Testis (tissue), 2 donors: ENCODE measurements at regions not wholly inside any gene's neighbourhood (a gene's known extent, or its start where the extent isn't known, plus 50 kb on each side); places are given as distances from the start of the nearest gene placed in this dataset.
A peak's percentile ranks its signal among the peaks of the same experiment; 100 is the strongest.
"Not testable (repeated sequence)": the region's sequence is repeated elsewhere in the genome, so short reads cannot be mapped to it uniquely, and the experiment has no call there.

ENCODE experiments used
- DNase-seq: peaks from one replicate; pipeline ENCODE4 v3.0.0-alpha.2; 2019
- H3K27ac ChIP-seq, 2 donors: fragments of 200-600 bp; sonication (generic); one replicate each; pipeline ENCODE4 v1.5.1; 2019
- H3K27me3 ChIP-seq: fragments of 200-600 bp; sonication (generic); one replicate; pipeline ENCODE4 v1.5.1; 2019
- H3K36me3 ChIP-seq: fragments of 200-600 bp; sonication (generic); one replicate; pipeline ENCODE4 v1.5.1; 2017; ENCODE audit warnings: low read depth; ENCODE audit errors: missing control alignments
- H3K4me1 ChIP-seq: fragments of 200-600 bp; sonication (generic); one replicate; pipeline ENCODE4 v1.5.1; 2019
- H3K4me3 ChIP-seq, 2 donors: fragments of 200-600 bp; sonication (generic); one replicate each; pipeline ENCODE4 v1.5.1; 2017 to 2019
- H3K9me3 ChIP-seq: fragments of 200-600 bp; sonication (generic); one replicate; pipeline ENCODE4 v1.5.1; 2017
- CTCF ChIP-seq, 3 experiments: fragments of 450-650 bp in 2 of 3; fragments of 200-600 bp in 1 of 3; sonication (generic) in 1 of 3; IDR thresholded peaks; one replicate each; pipeline ENCODE4 v1.5.1; 2016 to 2019; ENCODE audit warnings: antibody characterized with exemption in 3 of 3, mild to moderate bottlenecking in 2 of 3, moderate library complexity in 1 of 3
- POLR2A ChIP-seq: fragments of 450-650 bp; IDR thresholded peaks from one replicate; pipeline ENCODE4 v1.6.1; 2017; ENCODE audit warnings: antibody characterized with exemption, mild to moderate bottlenecking, moderate library complexity
- WGBS, 2 donors: methylation state at CpG; one replicate each; pipeline ENCODE4 v1.1.5; 2018; 5-methylcytosine and 5-hydroxymethylcytosine counted together
- intact Hi-C: fragments of 100-400 bp; cut with DNase I; formaldehyde crosslinking; loops from one replicate; pipeline ENCODE4 v1.15.1; 2023; ENCODE audit warnings: low total_unique reads

DNA sequence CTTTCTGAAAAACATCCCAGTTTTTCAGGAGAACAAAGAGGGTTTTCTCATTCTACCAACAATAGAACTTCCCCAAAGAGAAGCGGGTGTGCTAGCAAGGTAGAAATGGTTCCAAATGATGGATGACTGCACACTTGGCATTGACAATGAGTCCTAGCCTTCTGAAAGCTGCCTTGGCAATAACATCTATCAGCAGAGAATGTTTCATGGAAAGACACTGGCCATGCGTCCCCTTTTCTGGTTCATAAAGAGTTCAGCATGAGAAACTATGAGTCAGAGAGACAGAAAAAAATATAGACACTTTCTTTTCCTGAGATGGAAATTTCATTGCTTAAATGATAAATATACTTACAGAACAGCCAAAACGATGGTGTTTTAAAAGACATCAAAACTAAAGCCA lies 236.9 kb upstream of the PRKX start:
- Histone ChIP-seq H3K36me3 (no peaks in the 10 kb centered on the region), H3K4me3 (no peak overlapping the region), H3K9me3 (no peaks in the 10 kb centered on the region), H3K27me3 (no peaks in the 10 kb centered on the region), H3K4me1 (no peaks in the 10 kb centered on the region), H3K27ac (no peak overlapping the region)
- DNase-seq, result no peak
- TF ChIP-seq CTCF (IDR thresholded peaks at IDR 0.05), result no peak
- TF ChIP-seq POLR2A, result no peak
- 87 to 88% methylated on average over 3 of the region's 3 CpGs for WGBS, 2 donors
- intact Hi-C loops, result no loop called here

- H3K4me1 ChIP-seq, result no peaks in the 10 kb centered on the region
- no peak for DNase-seq
- WGBS, 2 donors, result 76 to 78% methylated on average over 3 of the region's 3 CpGs
- no peak for TF ChIP-seq POLR2A
- no peak for TF ChIP-seq CTCF (IDR thresholded peaks at IDR 0.05)
- no peak overlapping the region for H3K27ac ChIP-seq
- H3K4me3 ChIP-seq, result no peak overlapping the region
- H3K36me3 ChIP-seq, result no peaks in the 10 kb centered on the region
- no peaks in the 10 kb centered on the region for H3K27me3 ChIP-seq
- intact Hi-C loops, result no loop called here
- H3K9me3 ChIP-seq, result no peaks in the 10 kb centered on the region
Measured at GRCh38 chrX:3943965-3944364, 230.5 kb upstream of the PRKX start.

- no peaks in the 10 kb centered on the region for H3K9me3 ChIP-seq
- no peak for TF ChIP-seq POLR2A
- TF ChIP-seq CTCF (IDR thresholded peaks at IDR 0.05), result peak in 1 of 3 experiments; percentile 8
- no peaks in the 10 kb centered on the region for H3K27me3 ChIP-seq
- no peaks in the 10 kb centered on the region for H3K36me3 ChIP-seq
- H3K27ac ChIP-seq, result no peak overlapping the region
- 23 to 25% methylated on average over 4 of the region's 4 CpGs for WGBS, 2 donors
- intact Hi-C loops, result no loop called here
- no peak overlapping the region for H3K4me3 ChIP-seq
- H3K4me1 ChIP-seq, result no peaks in the 10 kb centered on the region
- DNase-seq, result no peak
Measured at GRCh38 chrX:3940000-3940610, 226.7 kb upstream of the PRKX start.

DNA sequence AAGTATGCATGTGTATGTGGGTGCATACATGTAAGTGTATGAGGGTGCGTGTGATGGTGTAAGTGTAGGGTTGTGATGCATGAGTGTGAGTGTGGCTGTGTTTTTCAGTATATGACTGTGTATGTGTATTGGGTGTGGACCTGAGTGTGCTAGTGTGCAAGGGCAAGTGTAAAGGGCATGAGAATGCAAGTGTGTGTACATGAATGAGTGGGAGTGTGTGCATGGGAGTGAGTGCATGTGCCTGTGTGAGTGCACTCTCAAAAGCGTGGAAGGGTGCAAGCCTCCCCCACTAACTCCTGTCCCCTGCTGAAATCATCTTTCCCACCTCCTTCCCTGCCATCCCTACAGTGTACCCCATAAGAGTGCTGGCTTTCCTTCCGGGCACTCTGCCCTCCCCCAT lies 225.1 kb upstream of the PRKX start:
- intact Hi-C loops, result no loop called here
- Histone ChIP-seq H3K4me1 (no peaks in the 10 kb centered on the region), H3K36me3 (no peaks in the 10 kb centered on the region), H3K27ac (no peak overlapping the region), H3K9me3 (no peaks in the 10 kb centered on the region), H3K4me3 (no peak overlapping the region), H3K27me3 (no peaks in the 10 kb centered on the region)
- no peak for DNase-seq
- 60 to 69% methylated on average over 3 of the region's 3 CpGs for WGBS, 2 donors
- TF ChIP-seq CTCF (IDR thresholded peaks at IDR 0.05) (no peak), POLR2A (no peak)

GRCh38 chrX:3935196-3935595 lies 221.7 kb upstream of the PRKX start:
- no CpG with 5 or more reads among the region's 4 CpGs for WGBS, 2 donors
- intact Hi-C loops, H3K4me1 ChIP-seq, H3K36me3 ChIP-seq, H3K4me3 ChIP-seq, DNase-seq, H3K9me3 ChIP-seq, H3K27me3 ChIP-seq, H3K27ac ChIP-seq: not testable (repeated sequence)

- H3K4me1 ChIP-seq, H3K9me3 ChIP-seq, H3K36me3 ChIP-seq, DNase-seq, H3K4me3 ChIP-seq, H3K27me3 ChIP-seq, H3K27ac ChIP-seq, intact Hi-C loops: not testable (repeated sequence)
- WGBS, 2 donors, result no CpG with 5 or more reads among the region's 78 CpGs
Measured at GRCh38 chrX:3920424-3921017, 207.1 kb upstream of the PRKX start.

DNA sequence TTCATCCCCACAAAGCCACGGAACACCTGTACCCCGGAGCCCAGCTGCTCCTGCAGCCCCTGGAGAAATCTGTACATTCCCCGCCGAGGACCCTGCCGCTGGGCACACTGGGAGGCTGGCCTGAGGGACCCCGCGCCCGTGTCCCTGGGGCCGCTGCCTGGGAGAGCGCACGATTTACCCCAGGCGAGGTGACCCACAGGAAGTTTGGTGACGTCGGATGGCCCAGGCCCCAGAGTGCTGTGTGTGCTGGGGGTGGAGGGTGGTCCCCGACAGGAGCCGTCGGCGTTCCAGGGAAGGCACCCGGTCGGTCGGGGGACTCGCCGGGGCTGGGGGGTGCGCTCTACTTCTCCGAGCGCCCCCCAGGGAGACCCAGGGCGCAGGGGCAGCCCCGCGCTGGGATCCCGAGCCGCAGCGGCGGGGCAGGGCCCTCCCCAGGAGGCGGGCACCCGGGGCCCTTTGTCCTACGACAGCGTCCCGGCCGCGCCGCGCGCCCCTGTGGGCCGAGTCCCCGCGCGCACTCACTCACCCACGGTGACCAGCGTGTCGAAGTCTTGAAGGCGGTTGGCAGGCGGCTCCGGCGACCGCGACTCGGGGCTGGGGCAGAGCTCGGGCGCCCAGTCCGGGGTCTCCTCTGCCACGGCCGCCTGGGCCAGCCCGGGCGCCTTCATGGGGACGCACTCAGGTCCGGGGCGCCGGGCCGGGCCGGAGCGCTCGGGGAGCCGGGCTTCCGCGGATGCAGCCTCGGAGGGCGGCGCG lies 206.4 kb upstream of the PRKX start:
- WGBS, 2 donors, result no CpG with 5 or more reads among the region's 79 CpGs
- H3K36me3 ChIP-seq, H3K9me3 ChIP-seq, DNase-seq, H3K4me1 ChIP-seq, H3K27ac ChIP-seq, H3K4me3 ChIP-seq, H3K27me3 ChIP-seq, intact Hi-C loops: not testable (repeated sequence)

GRCh38 chrX:3914813-3915212 lies 201.4 kb upstream of the PRKX start:
- H3K4me3 ChIP-seq, H3K9me3 ChIP-seq, H3K36me3 ChIP-seq, H3K27ac ChIP-seq, intact Hi-C loops, H3K4me1 ChIP-seq, H3K27me3 ChIP-seq, DNase-seq: not testable (repeated sequence)
- WGBS, 2 donors, result no CpG with 5 or more reads among the region's 28 CpGs
